Epithelial cell of proximal tubule (primary cell): ENCODE measurements at regions not wholly inside any gene's neighbourhood (a gene's known extent, or its start where the extent isn't known, plus 50 kb on each side); places are given as distances from the start of the nearest gene placed in this dataset.

Experiments
- DNase-seq: peaks from one replicate; pipeline ENCODE4 v3.0.0-alpha.2; 2011; ENCODE audit warnings: low read depth
- H3K4me3 ChIP-seq: 2 replicates; pipeline ENCODE4 v1.5.1; 2011; ENCODE audit warnings: low read depth, mild to moderate bottlenecking, low read length
- TF ChIP-seq, protein P1 (sequence below): conservative IDR thresholded peaks from 2 replicates; pipeline ENCODE4 v1.5.1; 2012; ENCODE audit warnings: low read depth, mild to moderate bottlenecking, low read length

DNA sequence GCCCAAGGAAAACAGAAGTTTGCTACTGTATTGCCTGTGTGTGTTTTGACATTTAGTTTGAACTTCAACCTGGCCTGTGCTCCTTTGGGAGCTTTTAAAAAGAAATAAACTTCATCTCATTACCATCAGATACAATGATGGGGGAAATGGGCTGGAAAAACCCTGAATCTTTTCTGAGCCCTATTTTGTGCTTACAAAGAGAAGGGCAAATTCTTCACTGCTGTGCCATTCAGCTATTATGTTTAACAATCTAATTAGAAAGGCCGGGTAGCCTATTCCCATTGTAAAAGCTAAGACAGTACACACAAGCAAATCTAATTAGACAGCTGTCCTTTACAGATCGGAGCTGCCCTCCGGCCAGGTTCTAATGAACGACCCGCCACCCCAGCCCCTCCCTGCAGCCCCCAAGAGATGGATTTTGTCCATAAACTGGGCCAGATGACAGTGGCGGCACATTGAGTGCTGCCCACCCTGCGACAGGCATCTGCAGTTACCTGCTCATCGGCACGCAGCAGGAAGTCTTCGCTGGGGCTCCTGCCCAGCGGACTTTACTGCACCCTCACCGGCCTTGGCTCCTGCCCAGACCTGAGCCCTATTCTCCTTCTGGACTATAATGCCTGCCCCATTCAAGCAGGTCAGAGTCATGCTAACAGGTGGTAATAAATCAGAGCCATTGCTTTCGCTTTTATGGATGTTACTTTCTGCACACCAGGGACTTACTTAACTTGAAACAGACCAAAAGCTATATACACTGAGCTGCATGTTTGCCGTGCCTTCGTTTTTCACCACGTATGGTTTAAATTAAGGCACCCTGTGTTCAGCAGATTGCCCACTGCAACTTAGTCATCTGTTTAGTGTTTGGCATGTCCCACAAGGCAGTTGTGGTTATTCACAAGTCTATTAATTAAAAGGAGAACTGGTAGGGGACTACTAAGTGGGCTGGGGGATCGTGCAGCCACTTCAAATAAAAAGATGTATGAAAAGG is 549.6 kb downstream of the FGF9 start:
- TF ChIP-seq, protein P1, sequence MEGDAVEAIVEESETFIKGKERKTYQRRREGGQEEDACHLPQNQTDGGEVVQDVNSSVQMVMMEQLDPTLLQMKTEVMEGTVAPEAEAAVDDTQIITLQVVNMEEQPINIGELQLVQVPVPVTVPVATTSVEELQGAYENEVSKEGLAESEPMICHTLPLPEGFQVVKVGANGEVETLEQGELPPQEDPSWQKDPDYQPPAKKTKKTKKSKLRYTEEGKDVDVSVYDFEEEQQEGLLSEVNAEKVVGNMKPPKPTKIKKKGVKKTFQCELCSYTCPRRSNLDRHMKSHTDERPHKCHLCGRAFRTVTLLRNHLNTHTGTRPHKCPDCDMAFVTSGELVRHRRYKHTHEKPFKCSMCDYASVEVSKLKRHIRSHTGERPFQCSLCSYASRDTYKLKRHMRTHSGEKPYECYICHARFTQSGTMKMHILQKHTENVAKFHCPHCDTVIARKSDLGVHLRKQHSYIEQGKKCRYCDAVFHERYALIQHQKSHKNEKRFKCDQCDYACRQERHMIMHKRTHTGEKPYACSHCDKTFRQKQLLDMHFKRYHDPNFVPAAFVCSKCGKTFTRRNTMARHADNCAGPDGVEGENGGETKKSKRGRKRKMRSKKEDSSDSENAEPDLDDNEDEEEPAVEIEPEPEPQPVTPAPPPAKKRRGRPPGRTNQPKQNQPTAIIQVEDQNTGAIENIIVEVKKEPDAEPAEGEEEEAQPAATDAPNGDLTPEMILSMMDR, result no peak
- no peak overlapping the region for H3K4me3 ChIP-seq
- DNase-seq, result no peak

DNA sequence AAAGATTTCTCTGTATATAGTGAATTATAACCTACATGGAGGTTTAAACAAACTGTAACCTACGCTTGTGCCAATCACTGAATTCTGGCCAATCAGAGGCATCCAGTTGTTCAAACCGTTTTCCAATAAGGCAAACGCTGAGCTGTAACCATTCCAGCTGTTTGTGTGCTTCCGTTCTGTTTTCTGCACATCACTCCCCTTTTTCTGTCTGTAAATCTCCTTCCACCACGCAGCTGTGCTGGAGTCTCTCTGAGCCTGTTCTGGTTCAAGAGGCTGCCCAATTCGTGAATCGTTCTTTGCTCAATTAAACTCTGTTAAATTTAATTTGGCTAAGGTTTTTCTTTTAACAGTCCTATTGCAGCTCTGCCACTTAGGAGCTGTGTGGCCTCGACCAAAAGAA is 552.5 kb downstream of the FGF9 start:
- no peak overlapping the region for H3K4me3 ChIP-seq

DNA sequence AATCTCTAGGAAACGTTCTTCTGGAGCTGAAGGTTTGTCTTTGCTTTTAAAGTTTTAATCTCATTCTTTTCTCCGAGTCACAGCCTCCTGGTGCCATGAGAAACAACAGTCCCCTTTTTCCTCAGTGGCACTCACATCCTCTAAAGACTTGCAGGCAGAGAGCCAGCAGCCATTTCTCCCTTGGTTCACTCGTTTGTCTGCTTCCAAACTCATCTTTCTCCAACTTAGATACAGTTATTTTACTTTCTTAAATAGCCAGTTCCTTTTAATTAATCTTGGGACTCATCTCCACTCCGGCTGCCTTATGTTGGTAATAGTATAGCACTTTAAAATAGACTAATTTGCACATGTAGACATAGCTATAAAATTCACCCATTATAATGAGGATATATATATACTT is 555.2 kb downstream of the FGF9 start:
- DNase-seq, result no peak
- no peak overlapping the region for H3K4me3 ChIP-seq
- TF ChIP-seq, protein P1, result no peak

More for the DNA sequence above, 552.5 kb downstream of the FGF9 start:
- TF ChIP-seq, protein P1, result no peak
- DNase-seq, result no peak

DNA sequence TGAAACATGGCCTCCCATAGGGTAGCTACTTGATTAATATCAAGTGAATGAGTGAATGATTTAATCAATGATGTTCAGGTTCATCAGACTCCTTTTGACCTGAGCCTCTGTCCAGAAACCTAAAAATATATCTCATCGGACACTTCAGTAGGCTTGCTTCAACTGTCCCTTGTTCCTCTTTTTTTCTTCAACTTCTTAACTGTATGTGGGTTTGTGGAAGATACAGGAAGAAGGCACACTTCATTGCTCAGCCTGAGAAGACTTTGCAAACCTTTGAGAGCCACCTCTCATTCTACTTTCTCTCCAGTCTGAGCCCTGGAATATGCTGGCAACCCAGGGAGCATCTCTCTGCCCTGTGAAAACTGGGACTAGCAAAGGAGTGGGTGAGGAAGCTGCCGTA is 557.0 kb downstream of the FGF9 start:
- TF ChIP-seq, protein P1, result no peak
- no peak overlapping the region for H3K4me3 ChIP-seq
- DNase-seq, result no peak

DNA sequence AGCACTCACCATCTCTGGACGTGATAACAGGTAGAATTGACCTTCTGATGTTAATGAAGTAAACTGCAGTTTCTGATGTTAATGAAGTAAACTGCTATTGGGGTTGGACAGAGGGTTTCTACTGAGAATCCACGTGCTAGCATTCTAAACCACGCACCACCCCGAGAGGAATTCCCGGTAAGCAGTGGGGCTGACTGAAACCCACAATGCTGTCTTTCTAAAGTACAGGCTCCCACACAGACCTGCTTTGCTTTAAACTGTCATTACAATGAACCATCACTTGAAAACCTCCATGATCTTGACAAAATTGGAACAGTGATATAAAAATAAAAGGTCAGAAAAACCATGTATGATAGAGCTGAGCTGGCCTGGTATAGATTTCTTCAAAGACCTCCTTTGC is 559.0 kb downstream of the FGF9 start:
- no peak overlapping the region for H3K4me3 ChIP-seq
- TF ChIP-seq, protein P1, result no peak
- DNase-seq, result no peak

DNA sequence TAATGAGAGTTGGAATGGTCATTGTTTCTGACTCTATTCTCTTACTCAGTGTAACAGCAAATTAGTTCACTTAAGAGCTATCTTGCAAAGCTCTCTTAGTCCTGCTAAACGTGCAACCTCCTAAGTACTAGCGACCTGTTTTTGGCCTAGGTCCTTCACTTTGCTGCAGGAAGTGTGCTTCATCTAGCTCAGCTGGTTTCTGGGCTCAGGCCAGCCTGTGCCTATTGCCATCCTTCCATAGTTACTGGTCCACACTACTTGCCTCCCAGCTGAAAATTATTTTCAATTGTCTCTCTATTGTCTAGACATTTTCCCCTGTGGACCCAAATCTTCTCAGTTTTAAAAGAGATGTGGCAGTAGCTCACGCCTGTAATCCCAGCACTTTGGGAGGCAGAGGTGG is 561.3 kb downstream of the FGF9 start:
- H3K4me3 ChIP-seq, result no peak overlapping the region
- DNase-seq, result no peak
- TF ChIP-seq, protein P1, result no peak
